Endothelial cell of umbilical vein (primary cell): ENCODE measurements at regions not wholly inside any gene's neighbourhood (a gene's known extent, or its start where the extent isn't known, plus 50 kb on each side); places are given as distances from the start of the nearest gene placed in this dataset.

Source experiments
- BruUV-seq: library from RNA; stranded (reverse); fragments of 400-500 nt; replicated peaks from 2 replicates; lab custom pipeline; 2021; lab: Mats Ljungman, UMichigan
- CTCF ChIA-PET: fragments of 300-600, 350-600 bp; sonication (Branson Sonifier 250); formaldehyde crosslinking; loops from one replicate; lab custom pipeline; 2021; ENCODE audit warnings: antibody characterized with exemption, inconsistent platforms; lab: Charles Lee
- POLR2A ChIA-PET: fragments of 300-600, 350-600 bp; sonication (Branson Sonifier 250); formaldehyde crosslinking; loops from one replicate; lab custom pipeline; 2021; ENCODE audit warnings: antibody characterized with exemption, inconsistent platforms; lab: Charles Lee
- DNase-seq: peaks from one replicate; pipeline ENCODE4 v3.0.0-alpha.2; 2011; ENCODE audit warnings: low read depth, low spot score
- FAIRE-seq: peaks from 2 replicates; lab custom pipeline; 2011; peaks lifted over from hg19 to GRCh38; lab: Jason Lieb, UNC
- H2AFZ ChIP-seq: 2 replicates; pipeline ENCODE4 v1.6.0; 2012; ENCODE audit warnings: low read depth, low read length, control low read depth, inconsistent platforms
- H3K27ac ChIP-seq: 2 replicates; pipeline ENCODE4 v1.5.1; 2011; ENCODE audit warnings: low read depth, mild to moderate bottlenecking, control low read depth, low read length, moderate library complexity; ENCODE audit not compliant: insufficient read depth
- H3K27me3 ChIP-seq, 2 experiments: 2 replicates each; pipeline versions ENCODE4 v1.6.0 to v1.6.1; 2011; ENCODE audit warnings: low read length in 2 of 2, mixed read lengths in 1 of 2; ENCODE audit not compliant: control insufficient read depth in 2 of 2, insufficient read depth in 2 of 2
- H3K36me3 ChIP-seq, 2 experiments: 2 replicates in 1 of 2; 3 replicates in 1 of 2; pipeline ENCODE4 v1.5.1; 2011; ENCODE audit warnings: low read length in 2 of 2, mild to moderate bottlenecking in 1 of 2, moderate library complexity in 1 of 2; ENCODE audit not compliant: control insufficient read depth in 2 of 2, insufficient read depth in 2 of 2; ENCODE audit errors: extremely low read depth in 1 of 2
- H3K4me1 ChIP-seq: 3 replicates; pipeline ENCODE4 v1.5.1; 2011; ENCODE audit warnings: mild to moderate bottlenecking, low read length; ENCODE audit not compliant: control insufficient read depth, insufficient read depth; ENCODE audit errors: extremely low read depth
- H3K4me2 ChIP-seq: 2 replicates; pipeline ENCODE4 v1.6.1; 2011; ENCODE audit warnings: low read length, control low read depth, mixed read lengths; ENCODE audit not compliant: insufficient read depth
- H3K4me3 ChIP-seq, 3 experiments: fragments of 200-600 bp in 1 of 3; sonication (generic), shearing (Covaris generic) in 1 of 3; replicated peaks in 1 of 3; 2 replicates each; pipeline ENCODE4 v1.5.1; 2011 to 2016; ENCODE audit warnings: control low read depth in 3 of 3, low read length in 3 of 3, mild to moderate bottlenecking in 2 of 3, inconsistent platforms in 1 of 3, low read depth in 1 of 3, moderate library complexity in 1 of 3; ENCODE audit not compliant: insufficient read depth in 1 of 3
- H3K79me2 ChIP-seq: 2 replicates; pipeline ENCODE4 v1.6.0; 2012; ENCODE audit warnings: low read length, inconsistent platforms; ENCODE audit not compliant: control insufficient read depth, insufficient read depth
- H3K9ac ChIP-seq: replicated peaks from 2 replicates; pipeline ENCODE3; 2011; ENCODE audit warnings: low read length, control low read depth; ENCODE audit not compliant: insufficient read depth; ENCODE audit errors: extremely low read depth
- H3K9me1 ChIP-seq: replicated peaks from 3 replicates; pipeline ENCODE4 v1.6.0; 2011; ENCODE audit warnings: mild to moderate bottlenecking, low read length; ENCODE audit not compliant: control insufficient read depth, insufficient read depth; ENCODE audit errors: extremely low read depth
- H3K9me3 ChIP-seq: replicated peaks from 2 replicates; pipeline ENCODE4 v1.5.1; 2012; ENCODE audit warnings: low read length, inconsistent platforms; ENCODE audit not compliant: control insufficient read depth, insufficient read depth
- H4K20me1 ChIP-seq: replicated peaks from 2 replicates; pipeline ENCODE3; 2011; ENCODE audit warnings: mild to moderate bottlenecking, low read length; ENCODE audit not compliant: control insufficient read depth, insufficient read depth; ENCODE audit errors: extremely low read depth
- CTCF ChIP-seq, 2 donors: IDR thresholded peaks; 1 replicate in 1 of 2; 2 replicates in 1 of 2; pipeline ENCODE4 v1.5.1; 2011; ENCODE audit warnings: low read length in 2 of 2, mild to moderate bottlenecking in 2 of 2, moderate library complexity in 2 of 2, control low read depth in 1 of 2, inconsistent platforms in 1 of 2, low read depth in 1 of 2; ENCODE audit not compliant: insufficient read depth in 1 of 2; ENCODE audit errors: extremely low read depth in 1 of 2
- EZH2 ChIP-seq: IDR thresholded peaks from 2 replicates; pipeline ENCODE4 v1.6.1; 2012; ENCODE audit warnings: borderline replicate concordance, low read depth, mild to moderate bottlenecking, moderate library complexity, low read length, inconsistent platforms; ENCODE audit not compliant: severe bottlenecking
- FOS ChIP-seq: IDR thresholded peaks from 2 replicates; pipeline ENCODE4 v1.6.1; 2011; ENCODE audit warnings: mild to moderate bottlenecking, low read length, moderate library complexity, borderline replicate concordance; ENCODE audit not compliant: insufficient read depth
- GATA2 ChIP-seq: IDR thresholded peaks from 2 replicates; pipeline ENCODE4 v1.7.0; 2011; ENCODE audit warnings: low read depth, mild to moderate bottlenecking, moderate library complexity, mixed read lengths, low read length; ENCODE audit not compliant: insufficient read length, insufficient read depth
- JUN ChIP-seq: IDR thresholded peaks from 2 replicates; pipeline ENCODE4 v1.6.1; 2011; ENCODE audit warnings: borderline replicate concordance, low read depth; ENCODE audit not compliant: insufficient read length, insufficient read depth
- MAX ChIP-seq: IDR thresholded peaks from 2 replicates; pipeline ENCODE4 v1.6.1; 2011; ENCODE audit not compliant: insufficient read depth, insufficient read length
- MYC ChIP-seq: IDR thresholded peaks from one replicate; pipeline ENCODE4 v1.6.1; 2011; ENCODE audit warnings: mild to moderate bottlenecking, low read depth, low read length
- POLR2A ChIP-seq: IDR thresholded peaks from 2 replicates; pipeline ENCODE4 v1.6.1; 2012; ENCODE audit warnings: low read depth, mild to moderate bottlenecking, control low read depth, low read length
- POLR2AphosphoS5 ChIP-seq: IDR thresholded peaks from 2 replicates; pipeline ENCODE4 v1.6.1; 2012; ENCODE audit warnings: low read depth, mild to moderate bottlenecking, control low read depth, low read length, moderate library complexity; ENCODE audit not compliant: insufficient read depth
- dilution Hi-C: fragments of 300-500 bp; cut with MboI; formaldehyde crosslinking; loops from one replicate; pipeline ENCODE4 v1.15.0; 2019; ENCODE audit warnings: low sequenced_read_pairs; ENCODE audit not compliant: extremely low pct_ligation_motif_present
- intact Hi-C: fragments of 100-400 bp; cut with micrococcal nuclease; formaldehyde crosslinking; loops from one replicate; pipeline ENCODE4 v1.10.0; 2022

GRCh38 chr11:37459456-37459855, 861.4 kb upstream of the RAG2 start:
- dilution Hi-C loops, result no loop called here
- Histone ChIP-seq H3K4me1 (no peaks in the 10 kb centered on the region), H4K20me1 (no peaks in the 10 kb centered on the region), H3K36me3 (no peaks in the 10 kb centered on the region), H3K27me3 (no peaks in the 10 kb centered on the region), H3K9ac (no peak overlapping the region), H3K27ac (no peak overlapping the region), H3K4me2 (no peak overlapping the region), H3K9me3 (no peaks in the 10 kb centered on the region), H3K9me1 (no peaks in the 10 kb centered on the region), H3K4me3 (no peak overlapping the region), H3K79me2 (no peaks in the 10 kb centered on the region), H2AFZ (no peak overlapping the region)
- POLR2A ChIA-PET, result no interaction called here
- BruUV-seq, result no TSS peak
- no peak for DNase-seq
- intact Hi-C loops, result no loop called here
- no peak for FAIRE-seq
- CTCF ChIA-PET, result no interaction called here
- TF ChIP-seq POLR2A (no peak), JUN (no peak), CTCF (IDR thresholded peaks at IDR 0.05; ENCODE audit: extremely low read depth in 1 of 2, insufficient read depth in 1 of 2, low read depth in 1 of 2, low read length in 2 of 2) (no peak), POLR2AphosphoS5 (no peak), MAX (no peak), GATA2 (no peak), MYC (no peak), EZH2 (no peak), FOS (no peak)
